Heart left ventricle (tissue), 13 donors: ENCODE measurements at regions not wholly inside any gene's neighbourhood (a gene's known extent, or its start where the extent isn't known, plus 50 kb on each side); places are given as distances from the start of the nearest gene placed in this dataset.

ENCODE experiments used
- CTCF ChIP-seq, 12 donors: fragments of 200-600 bp; sonication (generic) in 4 of 12; IDR thresholded peaks; one replicate each; pipeline versions ENCODE4 v1.5.0 to v1.8.0; 2018 to 2022; ENCODE audit warnings: antibody characterized with exemption in 12 of 12, mild to moderate bottlenecking in 5 of 12
- POLR2A ChIP-seq, 2 donors: fragments of 450-650 bp; IDR thresholded peaks; one replicate each; pipeline ENCODE4 v1.6.1; 2017; ENCODE audit warnings: antibody characterized with exemption in 2 of 2, mild to moderate bottlenecking in 2 of 2, moderate library complexity in 2 of 2
- donor health status: ischemic (EF 13 %, LVEDD 7.1; RV severe dilation, severe dysfunction).
- donor health status: DM: no; HTN: yes; CAD: no.
- donor health status: DM: no; HTN: no; CAD: no.
- donor health status: ischemic (EF 25% LVEDD 6.9; RV normal size, moderate dysfunction).
- donor health status: ischemic (EF 25% LVEDD 5.7; RV mildly dilated, moderate dysfunction).
- donor health status: ischemic (EF 35%, LVEDD 5.7; RV mildly dilated, moderate dysfunction).
- donor health status: nonischemic (EF 11% LVEDD 7.7; RV severe dilation, severe dysfunction).
- donor health status: DM: yes; HTN: yes; CAD: no.
- donor health status: PGD.
- donor health status: ischemic (EF 29% LVEDD 5.4; RV normal size, mild dysfunction).
- donor health status: nonischemic (EF 23%, LVEDD 6.1; RV moderate dilation, normal function).

GRCh38 chr16:72480911-72481310 lies 309.0 kb upstream of the PMFBP1 start:
- TF ChIP-seq POLR2A (IDR thresholded peaks at IDR 0.05) (no peak), CTCF (IDR thresholded peaks at IDR 0.05) (no peak)
